GM12878 (cell line): ENCODE measurements at regions not wholly inside any gene's neighbourhood (a gene's known extent, or its start where the extent isn't known, plus 50 kb on each side); places are given as distances from the start of the nearest gene placed in this dataset.

ENCODE experiments used
- ATAC-seq: fragments of 200-7000 bp; cut with Tn5 transposase; 3 replicates; pipeline ENCODE4 v1.9.1; 2020; ENCODE audit warnings: mild to moderate bottlenecking, moderate library complexity
- BruUV-seq: library from RNA; stranded (reverse); fragments of 400-500 nt; replicated peaks from 2 replicates; lab custom pipeline; 2021; lab: Mats Ljungman, UMichigan
- CTCF ChIA-PET: fragments of 300-600 bp; sonication (Branson Sonifier 250); formaldehyde crosslinking; extraction: SDS; loops from one replicate; lab custom pipeline; 2021; ENCODE audit warnings: inconsistent platforms; lab: Yijun Ruan, JAX
- POLR2A ChIA-PET: fragments of 350-600 bp; formaldehyde crosslinking; extraction: SDS; loops from one replicate; lab custom pipeline; 2021; ENCODE audit warnings: inconsistent platforms; lab: Charles Lee
- RAD21 ChIA-PET: fragments of 300-600 bp; sonication (Branson Sonifier 250); formaldehyde crosslinking; loops from one replicate; lab custom pipeline; 2023; ENCODE audit warnings: antibody characterized with exemption; ENCODE audit not compliant: unreplicated experiment; lab: Charles Lee
- SMC1A ChIA-PET: fragments of 300-600 bp; sonication (Branson Sonifier 250); formaldehyde crosslinking; loops from one replicate; lab custom pipeline; 2023; ENCODE audit not compliant: unreplicated experiment, uncharacterized antibody; lab: Charles Lee
- DNase-seq: peaks from one replicate; pipeline ENCODE4 v3.0.0-alpha.2; 2011; ENCODE audit warnings: low read depth, low spot score
- FAIRE-seq: peaks from 3 replicates; lab custom pipeline; 2011; peaks lifted over from hg19 to GRCh38; lab: Jason Lieb, UNC
- H2AFZ ChIP-seq: 2 replicates; pipeline ENCODE4 v1.6.0; 2011; ENCODE audit warnings: low read depth, low read length, control low read depth; ENCODE audit not compliant: control insufficient read depth
- H3K27ac ChIP-seq: 2 replicates; pipeline ENCODE4 v1.5.1; 2011; ENCODE audit warnings: control low read depth; ENCODE audit not compliant: control insufficient read depth, insufficient read depth
- H3K27me3 ChIP-seq, 2 experiments: replicated peaks in 1 of 2; 2 replicates each; pipeline versions ENCODE4 v1.6.0 to v1.6.1; 2011; ENCODE audit warnings: low read length in 1 of 2; ENCODE audit not compliant: control insufficient read depth in 2 of 2, insufficient read depth in 2 of 2
- H3K36me3 ChIP-seq, 2 experiments: 2 replicates each; pipeline ENCODE4 v1.5.1; 2011; ENCODE audit warnings: low read length in 1 of 2; ENCODE audit not compliant: control insufficient read depth in 2 of 2, insufficient read depth in 2 of 2
- H3K4me1 ChIP-seq: 2 replicates; pipeline ENCODE4 v1.6.1; 2011; ENCODE audit warnings: mild to moderate bottlenecking, low read length, moderate library complexity, mixed read lengths; ENCODE audit not compliant: control insufficient read depth, insufficient read depth
- H3K4me2 ChIP-seq: 2 replicates; pipeline ENCODE4 v1.6.0; 2011; ENCODE audit warnings: control low read depth; ENCODE audit not compliant: control insufficient read depth, insufficient read depth
- H3K4me3 ChIP-seq: fragments of 200-600 bp; sonication (generic); 2 replicates; pipeline ENCODE4 v1.5.1; 2016
- H3K79me2 ChIP-seq: 2 replicates; pipeline ENCODE4 v1.6.0; 2011; ENCODE audit warnings: low read length; ENCODE audit not compliant: control insufficient read depth, insufficient read depth
- H3K9ac ChIP-seq: 2 replicates; pipeline ENCODE4 v1.8.0; 2011; ENCODE audit warnings: low read length, control low read depth, mixed read lengths; ENCODE audit not compliant: control insufficient read depth, insufficient read depth
- H3K9me3 ChIP-seq: replicated peaks from 3 replicates; pipeline ENCODE4 v1.5.1; 2011; ENCODE audit warnings: mild to moderate bottlenecking, low read length; ENCODE audit not compliant: control insufficient read depth, insufficient read depth
- H4K20me1 ChIP-seq: 2 replicates; pipeline ENCODE4 v1.6.0; 2011; ENCODE audit not compliant: control insufficient read depth, insufficient read depth
- CREB1 ChIP-seq: IDR thresholded peaks from 2 replicates; pipeline ENCODE4 v1.6.1; 2012; ENCODE audit warnings: low read depth, mild to moderate bottlenecking, inconsistent platforms
- DPF2 ChIP-seq: fragments of 450-650 bp; IDR thresholded peaks from 2 replicates; pipeline ENCODE4 v1.6.1; 2017; ENCODE audit warnings: mild to moderate bottlenecking
- ESRRA ChIP-seq: IDR thresholded peaks from 2 replicates; pipeline ENCODE4 v1.6.1; 2012; ENCODE audit warnings: mild to moderate bottlenecking, low read length, improper control_type of control experiment
- IRF4 ChIP-seq: IDR thresholded peaks from 2 replicates; pipeline ENCODE4 v1.6.1; 2011; ENCODE audit warnings: low read depth, low read length
- MTA2 ChIP-seq: fragments of 450-650 bp; IDR thresholded peaks from 2 replicates; pipeline ENCODE4 v1.6.1; 2016; ENCODE audit warnings: low read depth, mild to moderate bottlenecking, moderate library complexity
- MTA3 ChIP-seq: IDR thresholded peaks from 2 replicates; pipeline ENCODE4 v1.6.1; 2012; ENCODE audit warnings: low read length, inconsistent platforms, borderline replicate concordance
- MYB ChIP-seq: fragments of 150-350 bp; IDR thresholded peaks from 2 replicates; pipeline ENCODE4 v1.6.1; 2014; ENCODE audit warnings: mild to moderate bottlenecking, low read depth, low read length, borderline replicate concordance
- NFYA ChIP-seq: IDR thresholded peaks from 2 replicates; pipeline ENCODE4 v1.6.1; 2011; ENCODE audit warnings: low read depth, mild to moderate bottlenecking, low read length, improper control_type of control experiment, borderline replicate concordance
- SMAD1 ChIP-seq: fragments of 450-650 bp; IDR thresholded peaks from 2 replicates; pipeline ENCODE4 v1.6.1; 2018; ENCODE audit warnings: mild to moderate bottlenecking, low read depth; ENCODE audit not compliant: partially characterized antibody
- SMARCA5 ChIP-seq: fragments of 450-650 bp; IDR thresholded peaks from 2 replicates; pipeline ENCODE4 v1.6.1; 2017; ENCODE audit warnings: mild to moderate bottlenecking
- ZBED1 ChIP-seq: IDR thresholded peaks from 2 replicates; pipeline ENCODE4 v1.6.1; 2016; ENCODE audit warnings: borderline replicate concordance
- ZNF217 ChIP-seq: fragments of 450-650 bp; IDR thresholded peaks from 2 replicates; pipeline ENCODE4 v1.6.1; 2017; ENCODE audit warnings: antibody characterized with exemption, mild to moderate bottlenecking
- ZNF274 ChIP-seq: IDR thresholded peaks from one replicate; pipeline ENCODE4 v1.8.0; 2011; ENCODE audit not compliant: insufficient read length, insufficient read depth
- WGBS: methylation state at CpG from one replicate; pipeline ENCODE4 v1.1.6; 2016; ENCODE audit warnings: low lambda C conversion rate; ENCODE audit not compliant: insufficient replicate concordance, insufficient coverage; ENCODE audit errors: missing lambda C conversion rate; 5-methylcytosine and 5-hydroxymethylcytosine counted together
- in situ Hi-C: fragments of 300-500 bp; cut with MboI; formaldehyde crosslinking; loops from 9 replicates; pipeline ENCODE4 v1.14.3; 2018; ENCODE audit warnings: mixed read lengths
- intact Hi-C: fragments of 100-400 bp; cut with micrococcal nuclease; formaldehyde crosslinking; loops from one replicate; pipeline ENCODE4 v1.14.2; 2022; ENCODE audit not compliant: unreplicated experiment
- TF ChIP-seq, protein P1 (sequence below): IDR thresholded peaks from 2 replicates; pipeline ENCODE4 v1.6.1; 2011; ENCODE audit warnings: low read depth, mild to moderate bottlenecking, low read length, moderate library complexity, borderline replicate concordance; ENCODE audit errors: extremely low read depth
- TF ChIP-seq, protein P2 (sequence below): fragments of 450-650 bp; IDR thresholded peaks from 2 replicates; pipeline ENCODE4 v1.6.1; 2014; ENCODE audit warnings: mild to moderate bottlenecking
- TF ChIP-seq, protein P3 (sequence below): fragments of 450-650 bp; IDR thresholded peaks from 2 replicates; pipeline ENCODE4 v1.6.1; 2018; ENCODE audit warnings: mild to moderate bottlenecking, low read depth, moderate library complexity; ENCODE audit not compliant: partially characterized antibody

DNA sequence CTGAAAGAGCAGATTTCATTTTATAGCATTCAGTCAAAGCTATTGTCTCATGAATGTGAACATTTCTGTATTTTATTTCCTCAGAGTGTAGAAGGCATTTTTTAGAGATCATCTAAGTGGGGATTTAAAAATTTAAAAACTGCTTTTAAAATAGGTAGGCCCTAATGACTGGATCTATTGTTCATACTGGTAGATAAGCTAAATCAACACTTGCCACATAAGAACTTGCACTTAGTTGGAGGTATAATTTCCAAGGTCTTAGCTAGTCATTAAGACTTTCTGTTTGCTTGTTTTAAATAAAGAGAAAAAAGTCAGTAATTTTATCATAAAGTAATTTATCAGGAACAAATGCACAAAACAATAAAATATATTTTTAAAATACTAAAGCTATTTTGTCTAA, 75.2 kb upstream of the LMO3 start:
- POLR2A ChIA-PET = no interaction called here
- CTCF ChIA-PET = interaction anchor here (0.7 to 1.1 kb wide), 3 partner anchors 11 to 71 kb away, joined by 3 read pairs; no protein-coding TSS in a partner anchor
- Histone ChIP-seq H3K27ac (no peak overlapping the region), H3K4me3 (no peak overlapping the region), H2AFZ (no peak overlapping the region), H3K79me2 (no peaks in the 10 kb centered on the region), H3K9me3 (no peaks in the 10 kb centered on the region), H3K4me2 (no peak overlapping the region), H3K4me1 (no peaks in the 10 kb centered on the region), H3K27me3 (no peaks in the 10 kb centered on the region), H3K9ac (no peak overlapping the region), H4K20me1 (no peaks in the 10 kb centered on the region), H3K36me3 (no peaks in the 10 kb centered on the region)
- no peak for ATAC-seq
- in situ Hi-C loops (no loop called here), intact Hi-C loops (no loop called here)
- TF ChIP-seq ZNF274 = no peak
- TF ChIP-seq, protein P1, sequence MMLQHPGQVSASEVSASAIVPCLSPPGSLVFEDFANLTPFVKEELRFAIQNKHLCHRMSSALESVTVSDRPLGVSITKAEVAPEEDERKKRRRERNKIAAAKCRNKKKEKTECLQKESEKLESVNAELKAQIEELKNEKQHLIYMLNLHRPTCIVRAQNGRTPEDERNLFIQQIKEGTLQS = no peak
- TF ChIP-seq MTA3 = no peak
- TF ChIP-seq ESRRA = no peak
- TF ChIP-seq CREB1 = no peak
- TF ChIP-seq IRF4 = no peak
- FAIRE-seq = no peak
- BruUV-seq = no TSS peak
- DNase-seq = no peak
- RAD21 ChIA-PET = interaction anchor here (0.8 to 1.1 kb wide), 2 partner anchors 13 to 155 kb away, joined by 3 read pairs; no protein-coding TSS in a partner anchor
- SMC1A ChIA-PET = interaction anchor here (0.7 to 2.0 kb wide), 9 partner anchors 9 to 213 kb away, joined by 3 to 7 read pairs (median 3); no protein-coding TSS in a partner anchor

DNA sequence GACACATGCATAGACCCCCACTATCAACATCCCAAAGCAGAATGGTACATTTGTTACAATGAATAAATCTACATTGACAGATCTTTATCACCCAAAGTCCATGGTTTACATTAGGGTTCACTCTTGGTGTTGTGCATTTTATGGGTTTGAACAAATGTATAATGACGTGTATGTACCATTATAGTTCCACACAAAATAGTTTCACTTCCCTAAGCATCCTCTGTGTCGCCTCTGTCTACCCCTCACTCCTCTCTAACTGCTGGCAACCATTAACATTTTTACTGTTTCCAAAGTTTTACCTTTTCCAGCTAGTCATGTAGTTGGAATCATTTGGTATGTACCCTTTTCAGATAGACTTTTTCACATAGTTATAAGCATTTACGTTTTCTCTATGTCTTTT, 69.5 kb upstream of the LMO3 start:
- DNase-seq = no peak
- no peak overlapping the region for H3K4me2 ChIP-seq
- H3K79me2 ChIP-seq = no peaks in the 10 kb centered on the region
- intact Hi-C loops (no loop called here), in situ Hi-C loops (no loop called here)
- SMC1A ChIA-PET = interaction anchor here (0.9 to 1.7 kb wide), 8 partner anchors 15 to 287 kb away, joined by 3 to 6 read pairs (median 4); no protein-coding TSS in a partner anchor
- no peak overlapping the region for H2AFZ ChIP-seq
- no TSS peak for BruUV-seq
- peak; percentile 96 for ATAC-seq
- POLR2A ChIA-PET = no interaction called here
- no peaks in the 10 kb centered on the region for H3K4me1 ChIP-seq
- no peak overlapping the region for H3K9ac ChIP-seq
- CTCF ChIA-PET = interaction anchor here (1.5 to 1.7 kb wide), 2 partner anchors 13 to 81 kb away, joined by 3 read pairs; no protein-coding TSS in a partner anchor
- no peak overlapping the region for H3K27ac ChIP-seq
- H3K4me3 ChIP-seq = no peak overlapping the region
- RAD21 ChIA-PET = interaction anchor here (0.6 to 0.9 kb wide), 4 partner anchors 10 to 160 kb away, joined by 3 to 4 read pairs (median 3); no protein-coding TSS in a partner anchor
- H3K36me3 ChIP-seq = no peaks in the 10 kb centered on the region
- no peaks in the 10 kb centered on the region for H3K9me3 ChIP-seq
- 5% methylated on average over 2 of the region's 3 CpGs for WGBS
- H3K27me3 ChIP-seq = no peaks in the 10 kb centered on the region
- H4K20me1 ChIP-seq = no peaks in the 10 kb centered on the region
- FAIRE-seq = no peak
- TF ChIP-seq DPF2 (peak; percentile 53; the same call in 1 of the 2 replicates), CREB1 (no peak), ZNF217 (no peak), MYB (no peak), MTA2 (peak; percentile 59), SMAD1 (no peak), ZBED1 (no peak), SMARCA5 (no peak), NFYA (no peak)
- TF ChIP-seq, protein P2, sequence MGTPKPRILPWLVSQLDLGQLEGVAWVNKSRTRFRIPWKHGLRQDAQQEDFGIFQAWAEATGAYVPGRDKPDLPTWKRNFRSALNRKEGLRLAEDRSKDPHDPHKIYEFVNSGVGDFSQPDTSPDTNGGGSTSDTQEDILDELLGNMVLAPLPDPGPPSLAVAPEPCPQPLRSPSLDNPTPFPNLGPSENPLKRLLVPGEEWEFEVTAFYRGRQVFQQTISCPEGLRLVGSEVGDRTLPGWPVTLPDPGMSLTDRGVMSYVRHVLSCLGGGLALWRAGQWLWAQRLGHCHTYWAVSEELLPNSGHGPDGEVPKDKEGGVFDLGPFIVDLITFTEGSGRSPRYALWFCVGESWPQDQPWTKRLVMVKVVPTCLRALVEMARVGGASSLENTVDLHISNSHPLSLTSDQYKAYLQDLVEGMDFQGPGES = no peak
- TF ChIP-seq, protein P3, sequence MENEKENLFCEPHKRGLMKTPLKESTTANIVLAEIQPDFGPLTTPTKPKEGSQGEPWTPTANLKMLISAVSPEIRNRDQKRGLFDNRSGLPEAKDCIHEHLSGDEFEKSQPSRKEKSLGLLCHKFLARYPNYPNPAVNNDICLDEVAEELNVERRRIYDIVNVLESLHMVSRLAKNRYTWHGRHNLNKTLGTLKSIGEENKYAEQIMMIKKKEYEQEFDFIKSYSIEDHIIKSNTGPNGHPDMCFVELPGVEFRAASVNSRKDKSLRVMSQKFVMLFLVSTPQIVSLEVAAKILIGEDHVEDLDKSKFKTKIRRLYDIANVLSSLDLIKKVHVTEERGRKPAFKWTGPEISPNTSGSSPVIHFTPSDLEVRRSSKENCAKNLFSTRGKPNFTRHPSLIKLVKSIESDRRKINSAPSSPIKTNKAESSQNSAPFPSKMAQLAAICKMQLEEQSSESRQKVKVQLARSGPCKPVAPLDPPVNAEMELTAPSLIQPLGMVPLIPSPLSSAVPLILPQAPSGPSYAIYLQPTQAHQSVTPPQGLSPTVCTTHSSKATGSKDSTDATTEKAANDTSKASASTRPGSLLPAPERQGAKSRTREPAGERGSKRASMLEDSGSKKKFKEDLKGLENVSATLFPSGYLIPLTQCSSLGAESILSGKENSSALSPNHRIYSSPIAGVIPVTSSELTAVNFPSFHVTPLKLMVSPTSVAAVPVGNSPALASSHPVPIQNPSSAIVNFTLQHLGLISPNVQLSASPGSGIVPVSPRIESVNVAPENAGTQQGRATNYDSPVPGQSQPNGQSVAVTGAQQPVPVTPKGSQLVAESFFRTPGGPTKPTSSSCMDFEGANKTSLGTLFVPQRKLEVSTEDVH = no peak
